ENCODE measurements at regions not wholly inside any gene's neighbourhood (a gene's known extent, or its start where the extent isn't known, plus 50 kb on each side); places are given as distances from the start of the nearest gene placed in this dataset.

- intact Hi-C loops (cut with DNase I) = no loop called here
- H3K36me3 ChIP-seq (replicated peaks in 1 of 2; ENCODE audit: insufficient read depth in 1 of 2, low read depth in 2 of 2) = no peaks in the 10 kb centered on the region
- 25 to 31% methylated on average over 3 of the region's 3 CpGs for WGBS, 2 donors
- no peak for TF ChIP-seq POLR2A (IDR thresholded peaks at IDR 0.05)
- TF ChIP-seq CTCF (IDR thresholded peaks at IDR 0.05) = no peak
- H3K27me3 ChIP-seq = no peaks in the 10 kb centered on the region
- DNase-seq (no peak), ATAC-seq (no peak)
- H3K4me1 ChIP-seq = no peaks in the 10 kb centered on the region
- H3K9me3 ChIP-seq = no peaks in the 10 kb centered on the region
- H3K4me3 ChIP-seq = no peak overlapping the region
- H3K27ac ChIP-seq = no peak overlapping the region
These were observed 49.9 kb upstream of the FGF13 start for GRCh38 chrX:138761380-138761779.
